ENCODE measurements at regions not wholly inside any gene's neighbourhood (a gene's known extent, or its start where the extent isn't known, plus 50 kb on each side); places are given as distances from the start of the nearest gene placed in this dataset.

GRCh38 chr2:129465045-129465444 lies 514.4 kb upstream of the RAB6C start:
- no peak for TF ChIP-seq EZH2phosphoT487 (IDR thresholded peaks at IDR 0.05)
- TF ChIP-seq EZH2 (IDR thresholded peaks at IDR 0.05), result no peak
- no peak for TF ChIP-seq CTCF (IDR thresholded peaks at IDR 0.05)

Measured in neural progenitor cell (in vitro differentiated cells).